ENCODE measurements at regions not wholly inside any gene's neighbourhood (a gene's known extent, or its start where the extent isn't known, plus 50 kb on each side); places are given as distances from the start of the nearest gene placed in this dataset.
"Not testable (repeated sequence)": the region's sequence is repeated elsewhere in the genome, so short reads cannot be mapped to it uniquely, and the experiment has no call there.

DNA sequence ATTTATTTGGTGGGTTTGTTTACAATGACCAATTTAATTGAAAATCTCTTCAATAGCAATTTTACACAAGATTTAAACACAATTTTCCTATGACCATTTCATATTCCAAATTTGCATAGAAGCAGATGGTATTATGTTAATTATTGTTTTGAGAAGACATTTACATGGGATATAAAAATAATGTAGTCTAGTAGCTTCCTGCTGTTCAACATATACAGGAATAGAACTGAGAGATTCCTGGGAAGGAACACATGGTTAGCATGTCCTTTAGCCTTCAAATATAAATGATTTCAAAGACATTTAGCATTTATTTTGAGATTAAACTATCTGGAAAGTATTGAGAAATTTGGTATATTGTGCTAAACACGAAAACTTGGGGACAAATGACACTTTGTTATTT is 129.6 kb downstream of the KCNE4 start:
- no peaks in the 10 kb centered on the region for H3K4me1 ChIP-seq (ENCODE audit: control insufficient read depth, insufficient read depth, low read length)
- DNase-seq (no peak), ATAC-seq (no peak)
- intact Hi-C loops (cut with DNase I), result no loop called here
- no peaks in the 10 kb centered on the region for H3K9me3 ChIP-seq (ENCODE audit: control insufficient read depth, low read length)
- no peaks in the 10 kb centered on the region for H3K27me3 ChIP-seq (ENCODE audit: control insufficient read depth, insufficient read depth)
- H3K4me3 ChIP-seq (ENCODE audit: low read length), result no peak overlapping the region
- 83% methylated on average over 1 of the region's 1 CpG for WGBS
- no peak overlapping the region for H3K27ac ChIP-seq (ENCODE audit: low read length)

DNA sequence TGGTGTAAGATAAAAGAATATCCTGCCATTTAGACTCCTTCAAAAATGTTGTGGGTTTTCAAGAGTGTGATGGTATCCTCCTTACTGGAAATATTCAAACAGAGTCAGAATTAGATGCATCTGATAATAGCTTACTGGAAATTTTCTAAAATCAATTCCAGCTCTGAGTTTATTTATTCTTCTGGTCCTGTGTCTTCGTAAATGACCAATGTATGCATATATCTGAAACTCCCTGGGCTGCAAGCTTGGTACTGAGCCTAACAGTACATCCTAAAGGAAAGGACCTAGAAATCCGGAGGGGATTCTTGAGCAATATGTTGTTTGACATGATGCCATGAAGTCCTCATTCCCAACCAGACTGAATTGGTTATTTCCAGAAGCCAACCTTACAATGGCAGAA is 130.4 kb downstream of the KCNE4 start:
- H3K27ac ChIP-seq (ENCODE audit: low read length), result no peak overlapping the region
- intact Hi-C loops (cut with DNase I), result no loop called here
- H3K27me3 ChIP-seq (ENCODE audit: control insufficient read depth, insufficient read depth), result no peaks in the 10 kb centered on the region
- no peak overlapping the region for H3K4me3 ChIP-seq (ENCODE audit: low read length)
- ATAC-seq, result no peak
- H3K9me3 ChIP-seq (ENCODE audit: control insufficient read depth, low read length), result no peaks in the 10 kb centered on the region
- WGBS, result 78% methylated on average over 2 of the region's 2 CpGs
- no peaks in the 10 kb centered on the region for H3K4me1 ChIP-seq (ENCODE audit: control insufficient read depth, insufficient read depth, low read length)
- no peak for DNase-seq

DNA sequence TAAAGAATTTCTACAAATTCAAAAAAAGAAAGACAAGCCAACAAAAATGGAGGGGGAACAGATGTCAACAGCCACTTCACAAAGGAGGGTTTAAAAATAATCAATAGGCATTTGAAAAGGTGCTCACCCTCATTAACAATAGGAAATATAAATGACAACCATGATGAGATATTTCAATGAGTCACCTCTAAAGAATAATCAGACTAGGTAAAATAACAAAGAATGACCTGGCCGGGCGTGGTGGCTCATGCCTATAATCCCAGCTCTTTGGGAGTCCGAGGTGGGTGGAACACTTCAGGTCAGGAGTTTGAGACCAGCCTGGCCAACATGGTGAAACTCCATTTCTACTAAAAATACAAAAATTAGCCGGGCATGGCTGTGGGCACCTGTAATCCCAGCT is 133.6 kb downstream of the KCNE4 start:
- no peaks in the 10 kb centered on the region for H3K9me3 ChIP-seq (ENCODE audit: control insufficient read depth, low read length)
- H3K27ac ChIP-seq (ENCODE audit: low read length), result no peak overlapping the region
- H3K4me3 ChIP-seq (ENCODE audit: low read length), result no peak overlapping the region
- H3K27me3 ChIP-seq (ENCODE audit: control insufficient read depth, insufficient read depth), result no peaks in the 10 kb centered on the region
- no peak for ATAC-seq
- no peak for DNase-seq
- intact Hi-C loops (cut with DNase I), result no loop called here
- no peaks in the 10 kb centered on the region for H3K4me1 ChIP-seq (ENCODE audit: control insufficient read depth, insufficient read depth, low read length)
- WGBS, result 90% methylated on average over 4 of the region's 4 CpGs

DNA sequence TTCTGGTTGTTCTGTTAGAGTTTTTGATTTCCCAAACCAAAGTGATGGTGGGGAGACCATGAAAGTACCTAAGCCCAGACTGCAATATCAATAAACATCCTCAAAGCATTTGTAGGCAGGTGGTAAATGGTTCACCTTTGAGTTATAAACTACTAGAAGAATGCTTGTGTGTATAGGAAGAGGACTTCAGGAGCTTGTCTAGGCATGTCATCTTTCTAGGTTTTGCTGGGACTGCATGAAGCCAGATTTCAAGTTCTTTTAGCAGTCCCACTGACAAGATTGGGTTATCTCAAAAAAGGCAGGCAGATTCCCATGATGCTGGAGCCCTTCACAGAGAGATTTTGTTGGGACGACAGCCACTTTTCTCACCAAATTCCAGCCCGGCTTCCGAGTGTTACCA is 135.3 kb downstream of the KCNE4 start:
- intact Hi-C loops (cut with DNase I), result no loop called here
- WGBS, result 74% methylated on average over 3 of the region's 3 CpGs
- no peak for ATAC-seq
- no peaks in the 10 kb centered on the region for H3K27me3 ChIP-seq (ENCODE audit: control insufficient read depth, insufficient read depth)
- H3K4me3 ChIP-seq (ENCODE audit: low read length), result no peak overlapping the region
- DNase-seq, result no peak
- H3K4me1 ChIP-seq (ENCODE audit: control insufficient read depth, insufficient read depth, low read length), result no peaks in the 10 kb centered on the region
- no peaks in the 10 kb centered on the region for H3K9me3 ChIP-seq (ENCODE audit: control insufficient read depth, low read length)
- H3K27ac ChIP-seq (ENCODE audit: low read length), result no peak overlapping the region

DNA sequence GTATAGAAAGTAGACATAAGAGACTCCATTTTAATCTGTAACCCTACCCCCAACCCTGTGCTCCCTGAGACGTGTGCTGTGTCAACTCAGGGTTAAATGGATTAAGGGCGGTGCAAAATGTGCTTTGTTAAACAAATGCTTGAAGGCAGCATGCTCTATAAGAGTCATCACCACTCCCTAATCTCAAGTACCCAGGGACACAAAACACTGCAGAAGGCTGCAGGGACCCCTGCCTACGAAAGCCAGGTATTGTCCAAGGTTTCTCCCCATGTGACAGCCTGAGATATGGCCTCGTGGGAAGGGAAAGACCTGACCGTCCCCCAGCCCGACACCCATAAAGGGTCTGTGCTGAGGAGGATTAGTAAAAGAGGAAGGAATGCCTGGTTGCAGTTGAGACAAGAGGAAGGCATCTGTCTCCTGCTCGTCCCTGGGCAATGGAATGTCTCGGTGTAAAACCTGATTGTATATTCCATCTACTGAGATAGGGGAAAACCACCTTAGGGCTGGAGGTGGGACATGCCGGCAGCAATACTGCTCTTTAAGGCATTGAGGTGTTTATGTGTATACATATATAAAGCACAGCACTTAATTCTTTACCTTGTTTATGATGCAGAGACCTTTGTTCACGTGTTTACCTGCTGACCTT is 138.7 kb downstream of the KCNE4 start:
- 64% methylated on average over 10 of the region's 10 CpGs for WGBS
- intact Hi-C loops (cut with DNase I), result not testable (repeated sequence)

DNA sequence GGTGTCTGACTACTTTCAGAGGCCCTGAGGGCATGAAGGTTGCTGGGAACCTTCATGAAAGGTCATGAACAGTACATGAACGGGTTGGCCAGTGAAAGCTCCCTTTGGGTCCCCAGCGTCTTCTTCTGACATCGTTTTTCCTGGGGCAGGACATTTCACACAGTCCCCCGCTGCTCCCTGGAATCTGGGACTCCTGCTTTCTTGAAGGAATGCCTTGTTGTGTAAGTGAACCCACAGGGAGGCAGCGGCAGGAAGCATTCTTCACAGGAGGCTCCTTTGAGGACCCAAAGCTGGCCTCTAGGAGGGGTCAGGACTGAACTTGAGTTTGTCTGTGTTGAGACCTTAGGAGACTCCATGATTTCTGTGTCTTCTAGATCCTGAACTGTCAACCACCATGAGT is 144.3 kb downstream of the KCNE4 start:
- Histone ChIP-seq H3K9me3 (ENCODE audit: control insufficient read depth, low read length) (no peaks in the 10 kb centered on the region), H3K4me3 (ENCODE audit: low read length) (no peak overlapping the region), H3K4me1 (ENCODE audit: control insufficient read depth, insufficient read depth, low read length) (no peaks in the 10 kb centered on the region), H3K27ac (ENCODE audit: low read length) (no peak overlapping the region), H3K27me3 (ENCODE audit: control insufficient read depth, insufficient read depth) (no peaks in the 10 kb centered on the region)
- 81% methylated on average over 5 of the region's 5 CpGs for WGBS
- DNase-seq (no peak), ATAC-seq (no peak)
- intact Hi-C loops (cut with DNase I), result no loop called here

More for the DNA sequence above, 138.7 kb downstream of the KCNE4 start:
- not testable (repeated sequence) for H3K4me1 ChIP-seq (ENCODE audit: control insufficient read depth, insufficient read depth, low read length); ATAC-seq; H3K4me3 ChIP-seq (ENCODE audit: low read length); DNase-seq; H3K27ac ChIP-seq (ENCODE audit: low read length); H3K27me3 ChIP-seq (ENCODE audit: control insufficient read depth, insufficient read depth); H3K9me3 ChIP-seq (ENCODE audit: control insufficient read depth, low read length)

DNA sequence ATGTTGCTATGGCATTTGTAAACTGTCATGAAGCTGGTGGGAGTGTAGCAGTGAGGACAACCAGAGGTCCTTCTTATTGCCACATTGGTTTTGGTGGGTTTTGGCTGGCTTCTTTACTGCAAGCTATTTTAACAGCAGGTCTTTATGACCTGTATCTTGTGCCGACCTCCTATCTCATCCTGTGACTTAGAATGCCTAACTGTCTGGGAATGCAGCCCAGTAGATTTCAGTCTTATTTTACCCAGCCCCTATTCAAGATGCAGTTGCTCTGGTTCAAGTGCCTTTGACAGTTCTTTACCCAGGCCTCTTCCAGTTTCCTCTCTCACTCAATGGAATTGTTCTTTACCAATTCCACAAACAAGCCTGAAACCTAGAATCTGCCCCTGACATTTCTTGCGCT is 145.1 kb downstream of the KCNE4 start:
- WGBS, result 58% methylated on average over 2 of the region's 2 CpGs
- Histone ChIP-seq H3K9me3 (ENCODE audit: control insufficient read depth, low read length) (no peaks in the 10 kb centered on the region), H3K4me3 (ENCODE audit: low read length) (no peak overlapping the region), H3K4me1 (ENCODE audit: control insufficient read depth, insufficient read depth, low read length) (no peaks in the 10 kb centered on the region), H3K27me3 (ENCODE audit: control insufficient read depth, insufficient read depth) (no peaks in the 10 kb centered on the region), H3K27ac (ENCODE audit: low read length) (no peak overlapping the region)
- intact Hi-C loops (cut with DNase I), result no loop called here
- DNase-seq (no peak), ATAC-seq (no peak)

DNA sequence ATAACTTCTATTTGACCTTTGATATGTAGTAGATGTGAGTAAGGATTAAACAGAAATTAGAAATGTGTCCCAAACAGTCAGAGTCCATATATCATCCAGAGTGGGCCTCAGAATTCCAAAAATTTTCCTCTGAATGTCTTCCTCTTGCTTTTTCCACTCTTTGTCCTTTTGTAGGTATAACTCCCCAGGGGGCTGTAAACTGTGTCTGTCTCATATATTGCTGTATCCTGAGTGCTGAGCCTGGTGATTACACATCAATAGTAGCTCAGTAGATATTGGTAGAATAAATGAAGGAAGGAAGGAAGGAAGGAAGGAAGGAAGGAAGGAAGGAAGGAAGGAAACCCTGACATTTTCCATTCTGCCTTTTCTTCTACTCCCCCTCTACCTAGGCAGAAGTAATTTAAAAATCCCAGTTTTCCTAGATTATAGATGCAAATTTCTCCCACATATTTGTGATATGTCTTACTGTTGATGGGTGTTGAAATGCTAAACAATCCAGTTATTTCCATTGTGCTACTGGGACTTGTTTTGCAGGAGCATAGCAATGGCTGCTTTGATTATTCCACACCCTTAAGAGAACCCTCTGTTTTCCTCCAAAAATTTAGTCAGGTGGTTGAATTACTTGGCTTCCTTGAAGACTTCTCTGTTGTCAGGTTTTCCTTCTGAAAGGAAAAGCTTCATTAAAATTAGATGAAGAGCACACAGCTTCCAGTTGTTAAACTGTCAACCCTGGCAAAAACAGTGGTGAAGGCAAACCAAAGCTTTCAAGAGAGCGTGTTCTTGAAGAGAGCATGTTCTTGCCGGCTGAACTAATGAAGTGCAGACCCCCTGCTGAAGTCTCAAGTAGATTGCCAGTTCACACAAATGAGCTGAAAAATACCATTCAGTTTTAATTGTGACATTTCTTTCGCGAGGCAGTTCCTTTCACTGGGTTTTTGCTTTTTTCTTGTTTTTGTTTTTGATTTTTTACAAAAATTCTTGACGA is 147.8 kb downstream of the KCNE4 start:
- DNase-seq (no peak), ATAC-seq (no peak)
- intact Hi-C loops (cut with DNase I), result no loop called here
- Histone ChIP-seq H3K9me3 (ENCODE audit: control insufficient read depth, low read length) (no peaks in the 10 kb centered on the region), H3K27ac (ENCODE audit: low read length) (no peak overlapping the region), H3K4me3 (ENCODE audit: low read length) (no peak overlapping the region), H3K4me1 (ENCODE audit: control insufficient read depth, insufficient read depth, low read length) (no peaks in the 10 kb centered on the region), H3K27me3 (ENCODE audit: control insufficient read depth, insufficient read depth) (no peaks in the 10 kb centered on the region)
- 89% methylated on average over 5 of the region's 5 CpGs for WGBS

DNA sequence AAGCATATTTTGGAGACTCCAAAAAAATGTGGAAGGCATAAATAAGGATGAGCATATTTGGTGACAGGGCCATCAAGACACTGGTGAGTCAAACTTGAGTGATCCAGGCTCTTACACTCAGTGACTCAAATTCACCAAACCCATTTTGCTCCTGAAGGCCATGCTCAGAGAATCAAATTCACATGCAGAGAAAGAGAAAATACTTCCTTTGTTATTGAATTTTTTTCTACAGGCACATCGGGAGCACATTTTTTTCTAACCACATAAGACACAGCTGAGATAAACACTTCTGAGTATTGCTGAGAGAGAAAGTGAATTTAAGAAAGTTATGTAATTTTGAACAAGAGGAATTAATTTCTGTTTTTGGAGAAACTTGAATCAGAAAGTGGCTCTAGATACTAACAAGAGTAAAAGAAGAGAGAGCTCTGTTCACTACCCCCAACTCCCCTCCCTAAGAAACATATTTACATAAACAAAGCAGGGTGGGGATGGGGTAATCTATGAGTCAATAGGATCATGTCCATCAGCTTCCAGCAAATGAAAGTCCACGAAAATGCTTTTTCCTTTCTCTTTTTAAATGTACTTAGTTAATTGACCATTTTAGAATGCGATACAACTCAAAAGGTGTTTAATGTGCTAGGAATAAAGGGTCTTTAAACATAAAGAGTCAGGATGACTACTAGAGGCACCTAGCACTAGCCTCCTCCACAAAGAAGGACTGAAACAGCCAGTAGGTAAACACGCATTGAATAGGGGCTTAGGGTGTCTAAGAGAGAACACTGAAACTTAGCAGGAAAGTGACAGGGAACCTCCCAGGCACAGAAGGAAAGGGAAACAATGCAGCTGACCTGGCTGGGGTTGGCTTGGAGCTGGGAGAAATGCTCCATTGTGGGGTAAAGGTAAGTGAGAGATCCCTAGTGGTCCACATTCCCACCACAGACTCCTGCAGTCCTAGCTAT is 152.3 kb downstream of the KCNE4 start:
- no peaks in the 10 kb centered on the region for H3K9me3 ChIP-seq (ENCODE audit: control insufficient read depth, low read length)
- intact Hi-C loops (cut with DNase I), result no loop called here
- no peak for ATAC-seq
- H3K27me3 ChIP-seq (ENCODE audit: control insufficient read depth, insufficient read depth), result no peaks in the 10 kb centered on the region
- no peak for DNase-seq
- no peak overlapping the region for H3K27ac ChIP-seq (ENCODE audit: low read length)
- H3K4me1 ChIP-seq (ENCODE audit: control insufficient read depth, insufficient read depth, low read length), result no peaks in the 10 kb centered on the region
- WGBS, result 68% methylated on average over 4 of the region's 4 CpGs
- H3K4me3 ChIP-seq (ENCODE audit: low read length), result no peak overlapping the region

DNA sequence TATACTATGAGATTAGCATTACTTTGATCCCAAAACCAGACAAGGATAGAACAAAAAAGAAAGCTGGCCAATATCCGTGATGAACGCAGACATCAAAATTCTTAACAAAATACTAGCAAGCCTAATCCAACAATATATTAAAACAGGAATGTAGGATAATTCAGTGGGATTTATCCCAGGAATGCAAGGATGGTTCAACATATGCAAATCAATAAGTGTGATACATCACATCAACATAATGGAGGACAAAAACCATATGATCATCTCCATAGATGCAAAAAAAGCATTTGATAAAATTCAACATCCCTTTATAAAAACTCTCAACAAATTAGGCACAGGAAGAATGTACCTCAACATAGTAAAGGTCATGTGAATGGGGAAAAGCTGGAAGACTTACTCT is 158.5 kb downstream of the KCNE4 start:
- no peak overlapping the region for H3K27ac ChIP-seq (ENCODE audit: low read length)
- H3K27me3 ChIP-seq (ENCODE audit: control insufficient read depth, insufficient read depth), result no peaks in the 10 kb centered on the region
- 96% methylated on average over 2 of the region's 2 CpGs for WGBS
- no peak overlapping the region for H3K4me3 ChIP-seq (ENCODE audit: low read length)
- ATAC-seq (no peak), DNase-seq (no peak)
- peaks cover 2% of the 10 kb centered on the region for H3K4me1 ChIP-seq (ENCODE audit: control insufficient read depth, insufficient read depth, low read length)
- intact Hi-C loops (cut with DNase I), result no loop called here
- no peaks in the 10 kb centered on the region for H3K9me3 ChIP-seq (ENCODE audit: control insufficient read depth, low read length)

Measured in right cardiac atrium (tissue), 5 donors.